SK-N-SH (cell line): ENCODE measurements at regions not wholly inside any gene's neighbourhood (a gene's known extent, or its start where the extent isn't known, plus 50 kb on each side); places are given as distances from the start of the nearest gene placed in this dataset.

ENCODE experiments used
- CTCF ChIA-PET: fragments of 300-600, 350-600 bp; formaldehyde crosslinking; extraction: SDS; loops from one replicate; lab custom pipeline; 2021; lab: Yijun Ruan, JAX
- POLR2A ChIA-PET: fragments of 350-600 bp; sonication (Branson Sonifier 250); formaldehyde crosslinking; extraction: SDS; loops from one replicate; lab custom pipeline; 2020; ENCODE audit warnings: antibody characterized with exemption, inconsistent platforms; lab: Yijun Ruan, JAX
- DNase-seq: peaks from one replicate; pipeline ENCODE4 v3.0.0; 2012
- H2AFZ ChIP-seq: fragments of 200-600 bp; sonication (generic); 2 replicates; pipeline ENCODE4 v1.8.1; 2016; ENCODE audit warnings: antibody characterized with exemption, mild to moderate bottlenecking, low read depth
- H3F3A ChIP-seq: fragments of 200-600 bp; sonication (generic); replicated peaks from 2 replicates; pipeline ENCODE3; 2016; ENCODE audit warnings: antibody characterized with exemption, mild to moderate bottlenecking; ENCODE audit not compliant: insufficient read depth
- H3K27ac ChIP-seq, 2 experiments: fragments of 200-500 bp in 1 of 2; fragments of 200-600 bp in 1 of 2; sonication (Bioruptor generic) in 1 of 2; sonication (generic), shearing (Covaris generic) in 1 of 2; 2 replicates each; pipeline versions ENCODE4 v1.5.1 to v1.6.1; 2014 to 2016; ENCODE audit warnings: low read depth in 2 of 2, inconsistent platforms in 1 of 2, low read length in 1 of 2, mild to moderate bottlenecking in 1 of 2, mixed read lengths in 1 of 2
- H3K27me3 ChIP-seq: fragments of 200-600 bp; sonication (generic), shearing (Covaris generic); 2 replicates; pipeline ENCODE4 v1.6.1; 2016; ENCODE audit warnings: mixed run types; ENCODE audit not compliant: insufficient read depth
- H3K36me3 ChIP-seq, 2 experiments: fragments of 200-500 bp in 1 of 2; fragments of 200-600 bp in 1 of 2; sonication (Bioruptor generic) in 1 of 2; sonication (generic) in 1 of 2; replicated peaks in 1 of 2; 2 replicates each; pipeline versions ENCODE3 to v1.5.1; 2014 to 2016; ENCODE audit warnings: low read length in 1 of 2, mild to moderate bottlenecking in 1 of 2; ENCODE audit not compliant: insufficient read depth in 2 of 2, control insufficient read depth in 1 of 2
- H3K4me1 ChIP-seq, 2 experiments: fragments of 200-500 bp in 1 of 2; fragments of 200-600 bp in 1 of 2; sonication (Bioruptor generic) in 1 of 2; sonication (generic), shearing (Covaris generic) in 1 of 2; 2 replicates each; pipeline versions ENCODE4 v1.5.1 to v1.6.1; 2014 to 2016; ENCODE audit warnings: low read depth in 1 of 2, low read length in 1 of 2, mixed run types in 1 of 2; ENCODE audit not compliant: insufficient read depth in 2 of 2, control insufficient read depth in 1 of 2
- H3K4me2 ChIP-seq: fragments of 200-600 bp; sonication (generic), shearing (Covaris generic); 2 replicates; pipeline ENCODE4 v1.6.1; 2017; ENCODE audit warnings: mixed run types
- H3K4me3 ChIP-seq, 2 experiments: fragments of 200-500 bp in 1 of 2; fragments of 200-600 bp in 1 of 2; sonication (Bioruptor generic) in 1 of 2; sonication (generic), shearing (Covaris generic) in 1 of 2; 2 replicates each; pipeline versions ENCODE4 v1.5.1 to v1.8.1; 2014 to 2016; ENCODE audit warnings: low read depth in 2 of 2, inconsistent platforms in 1 of 2, low read length in 1 of 2, mild to moderate bottlenecking in 1 of 2, mixed read lengths in 1 of 2, moderate library complexity in 1 of 2
- H3K79me2 ChIP-seq: fragments of 200-600 bp; sonication (generic); 2 replicates; pipeline ENCODE4 v1.8.1; 2017; ENCODE audit warnings: mild to moderate bottlenecking; ENCODE audit not compliant: insufficient read depth
- H3K9ac ChIP-seq: fragments of 200-600 bp; sonication (generic); 2 replicates; pipeline ENCODE4 v1.6.1; 2017; ENCODE audit warnings: mixed run types
- H3K9me2 ChIP-seq: fragments of 200-600 bp; sonication (generic); 2 replicates; pipeline ENCODE4 v1.6.1; 2017; ENCODE audit warnings: mixed run types
- H3K9me3 ChIP-seq: fragments of 200-600 bp; sonication (generic); 2 replicates; pipeline ENCODE4 v1.6.1; 2017; ENCODE audit warnings: mixed run types, mild to moderate bottlenecking, moderate library complexity
- H4K20me1 ChIP-seq: fragments of 200-600 bp; sonication (generic); 2 replicates; pipeline ENCODE4 v1.6.1; 2017; ENCODE audit warnings: mild to moderate bottlenecking, mixed run types; ENCODE audit not compliant: insufficient read depth
- CHD2 ChIP-seq: fragments of 150-350 bp; IDR thresholded peaks from 2 replicates; pipeline ENCODE4 v1.6.1; 2018; ENCODE audit warnings: low read length; ENCODE audit not compliant: partially characterized antibody
- CTCF ChIP-seq: fragments of 200-600 bp; sonication (generic); IDR thresholded peaks from 2 replicates; pipeline ENCODE4 v1.6.1; 2017; ENCODE audit warnings: antibody characterized with exemption, mild to moderate bottlenecking, moderate library complexity
- EZH2phosphoT487 ChIP-seq: fragments of 200-600 bp; sonication (generic); IDR thresholded peaks from 2 replicates; pipeline ENCODE4 v1.6.1; 2017; ENCODE audit warnings: low read depth, mixed run types, mild to moderate bottlenecking, antibody characterized with exemption, moderate library complexity, borderline replicate concordance
- GABPA ChIP-seq: IDR thresholded peaks from 2 replicates; pipeline ENCODE4 v1.4.0; 2012; ENCODE audit warnings: low read depth, mild to moderate bottlenecking
- GATA2 ChIP-seq: sonication (generic); formaldehyde crosslinking; IDR thresholded peaks from 2 replicates; pipeline ENCODE4 v1.5.0; 2020; ENCODE audit warnings: mild to moderate bottlenecking, missing genetic modification reagents
- JUND ChIP-seq: IDR thresholded peaks from 2 replicates; pipeline ENCODE4 v1.4.0; 2012
- MXI1 ChIP-seq: IDR thresholded peaks from 2 replicates; pipeline ENCODE4 v1.6.1; 2012; ENCODE audit warnings: mild to moderate bottlenecking, low read depth, low read length, improper control_type of control experiment
- NRF1 ChIP-seq: IDR thresholded peaks from 2 replicates; pipeline ENCODE4 v1.6.1; 2012; ENCODE audit warnings: low read depth, mild to moderate bottlenecking, low read length
- POLR2AphosphoS5 ChIP-seq: IDR thresholded peaks from 2 replicates; pipeline ENCODE4 v1.6.1; 2012; ENCODE audit warnings: low read depth, low read length
- RAD21 ChIP-seq: IDR thresholded peaks from 2 replicates; pipeline ENCODE4 v1.6.1; 2012; ENCODE audit warnings: mild to moderate bottlenecking, low read length
- RCOR1 ChIP-seq: fragments of 150-350 bp; IDR thresholded peaks from 2 replicates; pipeline ENCODE4 v1.6.1; 2017; ENCODE audit warnings: antibody characterized with exemption, low read length
- REST ChIP-seq: IDR thresholded peaks from 2 replicates; pipeline ENCODE4 v1.6.1; 2012; ENCODE audit warnings: mild to moderate bottlenecking, low read depth, low read length, moderate library complexity
- RFX5 ChIP-seq: IDR thresholded peaks from 2 replicates; pipeline ENCODE4 v1.6.1; 2012; ENCODE audit warnings: mild to moderate bottlenecking, improper control_type of control experiment, low read length
- SIN3A ChIP-seq: IDR thresholded peaks from 2 replicates; pipeline ENCODE4 v1.6.1; 2012; ENCODE audit warnings: low read depth, mild to moderate bottlenecking, low read length, moderate library complexity, borderline replicate concordance
- SMC3 ChIP-seq: IDR thresholded peaks from 2 replicates; pipeline ENCODE4 v1.6.1; 2012; ENCODE audit warnings: low read depth, low read length, improper control_type of control experiment
- TAF1 ChIP-seq: IDR thresholded peaks from 2 replicates; pipeline ENCODE4 v1.6.1; 2012; ENCODE audit warnings: low read depth, mild to moderate bottlenecking, low read length, moderate library complexity, borderline replicate concordance
- TCF12 ChIP-seq: IDR thresholded peaks from 2 replicates; pipeline ENCODE4 v1.4.0; 2012
- YY1 ChIP-seq: IDR thresholded peaks from 2 replicates; pipeline ENCODE4 v1.4.0; 2012; ENCODE audit warnings: low read depth, mild to moderate bottlenecking
- WGBS: methylation state at CpG from one replicate; pipeline ENCODE4 v1.1.6; 2017; ENCODE audit warnings: low lambda C conversion rate; 5-methylcytosine and 5-hydroxymethylcytosine counted together
- TF ChIP-seq, protein P1 (sequence below): fragments of 150-350 bp; IDR thresholded peaks from 2 replicates; pipeline ENCODE4 v1.6.1; 2017; ENCODE audit warnings: antibody characterized with exemption, low read length, low read depth, borderline replicate concordance

GRCh38 chr1:30328401-30329262, 394.8 kb downstream of the MATN1 start:
- Histone ChIP-seq H3K9me2 (no peaks in the 10 kb centered on the region), H3F3A (no peaks in the 10 kb centered on the region), H3K4me3 (no peak overlapping the region), H3K9ac (no peak overlapping the region), H4K20me1 (no peaks in the 10 kb centered on the region), H2AFZ (no peak overlapping the region), H3K27me3 (no peaks in the 10 kb centered on the region), H3K79me2 (no peaks in the 10 kb centered on the region), H3K36me3 (no peaks in the 10 kb centered on the region), H3K9me3 (no peaks in the 10 kb centered on the region), H3K4me2 (no peak overlapping the region), H3K27ac (no peak overlapping the region), H3K4me1 (peaks cover 0 to 9% of the 10 kb centered on the region in 2 experiments; a peak in 1 of 4 replicates)
- ChIA-PET POLR2A (no interaction called here), CTCF (interaction anchor here (1.0 to 2.5 kb wide), 2 partner anchors 23 to 52 kb away, joined by 3 to 9 read pairs; no protein-coding TSS in a partner anchor)
- TF ChIP-seq TCF12 (no peak), RFX5 (no peak), RCOR1 (no peak), CHD2 (no peak)
- DNase-seq = no peak
- 21% methylated on average over 7 of the region's 9 CpGs for WGBS

DNA sequence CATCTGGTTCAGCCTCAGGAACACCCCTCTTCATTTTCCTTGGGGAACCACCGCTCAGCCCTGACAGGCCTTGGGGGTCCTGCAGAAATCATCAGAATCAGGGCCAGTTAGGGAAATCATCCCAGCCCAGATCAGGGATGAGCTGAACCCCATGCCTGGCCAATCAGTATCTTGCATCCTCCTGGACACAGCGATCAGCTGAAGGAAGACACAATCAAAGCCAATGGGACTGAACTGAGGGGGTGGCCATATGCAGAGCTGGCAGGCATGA, 395.4 kb downstream of the MATN1 start:
- Histone ChIP-seq H3K4me2 (no peak overlapping the region), H3K9me3 (no peaks in the 10 kb centered on the region), H3F3A (no peaks in the 10 kb centered on the region), H3K36me3 (no peaks in the 10 kb centered on the region), H3K4me1 (peaks cover 0 to 12% of the 10 kb centered on the region in 2 experiments; a peak in 1 of 4 replicates), H4K20me1 (no peaks in the 10 kb centered on the region), H2AFZ (no peak overlapping the region), H3K9ac (no peak overlapping the region), H3K4me3 (no peak overlapping the region), H3K9me2 (no peaks in the 10 kb centered on the region), H3K79me2 (no peaks in the 10 kb centered on the region), H3K27me3 (no peaks in the 10 kb centered on the region), H3K27ac (no peak overlapping the region)
- no peak for DNase-seq
- TF ChIP-seq RAD21 (no peak), SIN3A (no peak), REST (no peak), CTCF (no peak), TCF12 (no peak), JUND (no peak), RFX5 (no peak), POLR2AphosphoS5 (no peak), CHD2 (no peak), SMC3 (no peak), GATA2 (no peak), EZH2phosphoT487 (no peak), MXI1 (no peak), NRF1 (no peak), YY1 (no peak), GABPA (no peak), TAF1 (no peak)
- TF ChIP-seq, protein P1, sequence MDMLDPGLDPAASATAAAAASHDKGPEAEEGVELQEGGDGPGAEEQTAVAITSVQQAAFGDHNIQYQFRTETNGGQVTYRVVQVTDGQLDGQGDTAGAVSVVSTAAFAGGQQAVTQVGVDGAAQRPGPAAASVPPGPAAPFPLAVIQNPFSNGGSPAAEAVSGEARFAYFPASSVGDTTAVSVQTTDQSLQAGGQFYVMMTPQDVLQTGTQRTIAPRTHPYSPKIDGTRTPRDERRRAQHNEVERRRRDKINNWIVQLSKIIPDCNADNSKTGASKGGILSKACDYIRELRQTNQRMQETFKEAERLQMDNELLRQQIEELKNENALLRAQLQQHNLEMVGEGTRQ = no peak
- ChIA-PET POLR2A (no interaction called here), CTCF (interaction anchor here (1.0 to 2.5 kb wide), 2 partner anchors 24 to 52 kb away, joined by 3 to 9 read pairs; no protein-coding TSS in a partner anchor)
- 50% methylated on average over 1 of the region's 2 CpGs for WGBS
